CD4-positive, alpha-beta T cell (primary cell): ENCODE measurements at regions not wholly inside any gene's neighbourhood (a gene's known extent, or its start where the extent isn't known, plus 50 kb on each side); places are given as distances from the start of the nearest gene placed in this dataset.

Experiments
- ATAC-seq: fragments of 200-7000 bp; cut with Tn5 transposase; one replicate; pipeline ENCODE4 v1.10.0; 2022; ENCODE audit warnings: mild to moderate bottlenecking; ENCODE audit not compliant: poor library complexity
- CTCF ChIA-PET: fragments of 350-600 bp; sonication (Branson Sonifier 250); formaldehyde crosslinking; loops from one replicate; lab custom pipeline; 2021; ENCODE audit warnings: antibody characterized with exemption, inconsistent platforms; lab: Charles Lee
- POLR2A ChIA-PET: fragments of 350-600 bp; sonication (Branson Sonifier 250); formaldehyde crosslinking; loops from one replicate; lab custom pipeline; 2021; ENCODE audit warnings: antibody characterized with exemption, inconsistent platforms; lab: Charles Lee
- DNase-seq, 14 experiments: peaks; one replicate each; pipeline ENCODE4 v3.0.0-alpha.2; 2013 to 2020; ENCODE audit warnings: mixed read lengths in 2 of 14
- H3K27ac ChIP-seq, 2 donors: one replicate each; pipeline versions ENCODE4 v1.5.1 to v1.7.0; 2013; ENCODE audit warnings: low read length in 2 of 2, low read depth in 1 of 2, mild to moderate bottlenecking in 1 of 2
- H3K27me3 ChIP-seq, 2 experiments: 1 replicate in 1 of 2; 2 replicates in 1 of 2; pipeline versions ENCODE4 v1.6.1 to v1.7.0; 2013; ENCODE audit warnings: low read length in 2 of 2, control low read depth in 1 of 2, mild to moderate bottlenecking in 1 of 2, moderate library complexity in 1 of 2; ENCODE audit not compliant: insufficient read depth in 2 of 2, control insufficient read depth in 1 of 2
- H3K36me3 ChIP-seq: one replicate; pipeline ENCODE4 v1.6.1; 2013; ENCODE audit warnings: low read length, control low read depth; ENCODE audit not compliant: insufficient read depth
- H3K4me1 ChIP-seq: one replicate; pipeline ENCODE4 v1.6.1; 2013; ENCODE audit warnings: low read length, control low read depth; ENCODE audit not compliant: insufficient read depth
- H3K4me3 ChIP-seq: one replicate; pipeline ENCODE4 v1.5.1; 2013; ENCODE audit warnings: mild to moderate bottlenecking, low read length, moderate library complexity
- H3K9me3 ChIP-seq, 2 experiments: 1 replicate in 1 of 2; 2 replicates in 1 of 2; pipeline versions ENCODE4 v1.6.1 to v1.7.0; 2013; ENCODE audit warnings: low read length in 2 of 2, mild to moderate bottlenecking in 2 of 2, control low read depth in 1 of 2, moderate library complexity in 1 of 2; ENCODE audit not compliant: control insufficient read depth in 1 of 2, insufficient read depth in 1 of 2
- H3K27ac Mint-ChIP-seq: one replicate; pipeline ENCODE4 v1.8.0; 2020; ENCODE audit warnings: mixed read lengths
- H3K27me3 Mint-ChIP-seq: one replicate; pipeline ENCODE4 v1.8.0; 2021; ENCODE audit warnings: mixed read lengths
- H3K36me3 Mint-ChIP-seq: one replicate; pipeline ENCODE4 v1.8.0; 2021; ENCODE audit warnings: low read depth, mixed read lengths
- H3K4me1 Mint-ChIP-seq: one replicate; pipeline ENCODE4 v1.8.0; 2021; ENCODE audit warnings: low read depth, mixed read lengths
- H3K4me3 Mint-ChIP-seq: one replicate; pipeline ENCODE4 v1.8.0; 2020; ENCODE audit warnings: mild to moderate bottlenecking, mixed read lengths
- H3K9me3 Mint-ChIP-seq: one replicate; pipeline ENCODE4 v1.8.0; 2020; ENCODE audit warnings: mixed read lengths
- CTCF ChIP-seq: fragments of 200-600 bp; IDR thresholded peaks from one replicate; pipeline ENCODE4 v1.8.0; 2022; ENCODE audit warnings: antibody characterized with exemption, mild to moderate bottlenecking
- intact Hi-C, 2 experiments: fragments of 100-400 bp; cut with DNase I in 1 of 2; cut with micrococcal nuclease in 1 of 2; formaldehyde crosslinking; loops; one replicate each; pipeline versions ENCODE4 v1.15.1 to v1.9.0; 2023 to 2025; cut with DNase I, micrococcal nuclease

- Histone ChIP-seq H3K36me3 (no peaks in the 10 kb centered on the region), H3K9me3 (no peaks in the 10 kb centered on the region), H3K4me3 (no peak overlapping the region), H3K27me3 (peaks cover 17 to 22% of the 10 kb centered on the region in 2 experiments), H3K27ac (no peak overlapping the region), H3K4me1 (peaks cover 3% of the 10 kb centered on the region)
- no peak for TF ChIP-seq CTCF
- ChIA-PET CTCF (no interaction called here), POLR2A (no interaction called here)
- Mint-ChIP-seq H3K36me3 (no peaks in the 10 kb centered on the region), H3K27ac (no peak overlapping the region), H3K27me3 (peaks cover 79% of the 10 kb centered on the region), H3K4me1 (no peaks in the 10 kb centered on the region), H3K4me3 (no peak overlapping the region), H3K9me3 (no peaks in the 10 kb centered on the region)
- intact Hi-C loops, result no loop called here
- ATAC-seq (no peak), DNase-seq (no peak)
Observed at GRCh38 chr22:22418163-22418549, 90.4 kb downstream of the ZNF280B start.

DNA sequence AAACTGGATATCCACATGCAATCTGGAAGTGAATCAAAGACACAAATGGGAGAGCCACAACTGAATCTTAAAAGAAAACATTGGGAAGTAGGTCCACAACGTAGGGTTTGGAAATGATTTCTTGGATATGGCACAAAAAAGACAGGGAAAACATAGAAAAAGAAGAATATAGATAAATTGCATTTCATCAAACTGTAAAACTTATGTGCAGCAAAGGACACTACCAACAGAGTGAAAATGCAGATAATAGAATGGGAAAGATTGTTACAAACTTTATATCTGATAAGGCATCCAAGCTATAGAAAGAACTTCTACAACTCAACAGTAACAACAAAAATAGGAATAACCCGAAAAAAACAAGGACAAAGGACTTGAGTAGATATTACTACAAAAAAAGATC lies 89.6 kb downstream of the ZNF280B start:
- Histone ChIP-seq H3K4me1 (peaks cover 3% of the 10 kb centered on the region), H3K36me3 (no peaks in the 10 kb centered on the region), H3K4me3 (no peak overlapping the region), H3K27ac (no peak overlapping the region), H3K27me3 (peaks cover 17 to 23% of the 10 kb centered on the region in 2 experiments), H3K9me3 (no peaks in the 10 kb centered on the region)
- no peak for TF ChIP-seq CTCF
- no peak overlapping the region for H3K27ac Mint-ChIP-seq
- peaks cover 75% of the 10 kb centered on the region for H3K27me3 Mint-ChIP-seq
- no peaks in the 10 kb centered on the region for H3K4me1 Mint-ChIP-seq
- ATAC-seq (no peak), DNase-seq (no peak)
- CTCF ChIA-PET, result no interaction called here
- no peak overlapping the region for H3K4me3 Mint-ChIP-seq
- POLR2A ChIA-PET, result no interaction called here
- H3K36me3 Mint-ChIP-seq, result no peaks in the 10 kb centered on the region
- intact Hi-C loops, result no loop called here
- no peaks in the 10 kb centered on the region for H3K9me3 Mint-ChIP-seq

- ChIA-PET CTCF (no interaction called here), POLR2A (no interaction called here)
- no peaks in the 10 kb centered on the region for H3K9me3 Mint-ChIP-seq
- Histone ChIP-seq H3K9me3 (no peaks in the 10 kb centered on the region), H3K4me3 (no peak overlapping the region), H3K4me1 (peaks cover 3% of the 10 kb centered on the region), H3K27ac (no peak overlapping the region), H3K36me3 (no peaks in the 10 kb centered on the region), H3K27me3 (peaks cover 15 to 17% of the 10 kb centered on the region in 2 experiments)
- ATAC-seq, result no peak
- no peak for DNase-seq
- no peaks in the 10 kb centered on the region for H3K36me3 Mint-ChIP-seq
- intact Hi-C loops, result loop anchor here in 1 of 2 experiments (5.0 kb wide), 1 partner anchor 213 kb away; no protein-coding TSS in a partner anchor
- H3K4me1 Mint-ChIP-seq, result no peaks in the 10 kb centered on the region
- peaks cover 67% of the 10 kb centered on the region for H3K27me3 Mint-ChIP-seq
- no peak overlapping the region for H3K27ac Mint-ChIP-seq
- TF ChIP-seq CTCF, result no peak
- H3K4me3 Mint-ChIP-seq, result no peak overlapping the region
Observed at GRCh38 chr22:22420580-22420979, 88.0 kb downstream of the ZNF280B start.
